ENCODE measurements at regions not wholly inside any gene's neighbourhood (a gene's known extent, or its start where the extent isn't known, plus 50 kb on each side); places are given as distances from the start of the nearest gene placed in this dataset.

- in situ Hi-C loops (cut with HindIII; ENCODE audit: low pct_ligation_motif_present, low pct_unique_long_range_greater_than_20kb, low sequenced_read_pairs), result loop anchor here (25.0 kb wide), 1 partner anchor 844 kb away; no protein-coding TSS in a partner anchor
- no peak for DNase-seq
Observed at GRCh38 chr12:102781117-102781516, 135.9 kb downstream of the PAH start.

- no peak for DNase-seq
- in situ Hi-C loops (cut with HindIII; ENCODE audit: low pct_ligation_motif_present, low pct_unique_long_range_greater_than_20kb, low sequenced_read_pairs), result loop anchor here (25.0 kb wide), 1 partner anchor 839 kb away; no protein-coding TSS in a partner anchor
Observed at GRCh38 chr12:102776041-102776440, 141.0 kb downstream of the PAH start.

- in situ Hi-C loops (cut with HindIII; ENCODE audit: low pct_ligation_motif_present, low pct_unique_long_range_greater_than_20kb, low sequenced_read_pairs), result no loop called here
Observed at GRCh38 chr12:102769323-102769916, 147.6 kb downstream of the PAH start.

GRCh38 chr12:102766961-102767360 lies 150.1 kb downstream of the PAH start:
- no peak for DNase-seq
- in situ Hi-C loops (cut with HindIII; ENCODE audit: low pct_ligation_motif_present, low pct_unique_long_range_greater_than_20kb, low sequenced_read_pairs), result no loop called here

More at GRCh38 chr12:102769323-102769916, 147.6 kb downstream of the PAH start:
- DNase-seq, result peak; percentile 74

- no peak for DNase-seq
- in situ Hi-C loops (cut with HindIII; ENCODE audit: low pct_ligation_motif_present, low pct_unique_long_range_greater_than_20kb, low sequenced_read_pairs), result no loop called here
Observed at GRCh38 chr12:102765736-102766135, 151.3 kb downstream of the PAH start.

- in situ Hi-C loops (cut with HindIII; ENCODE audit: low pct_ligation_motif_present, low pct_unique_long_range_greater_than_20kb, low sequenced_read_pairs), result no loop called here
- DNase-seq, result no peak
Observed at GRCh38 chr12:102763471-102763870, 153.6 kb downstream of the PAH start.

GRCh38 chr12:102763061-102763460 lies 154.0 kb downstream of the PAH start:
- no peak for DNase-seq
- in situ Hi-C loops (cut with HindIII; ENCODE audit: low pct_ligation_motif_present, low pct_unique_long_range_greater_than_20kb, low sequenced_read_pairs), result no loop called here

GRCh38 chr12:102760322-102760721 lies 156.7 kb downstream of the PAH start:
- in situ Hi-C loops (cut with HindIII; ENCODE audit: low pct_ligation_motif_present, low pct_unique_long_range_greater_than_20kb, low sequenced_read_pairs), result no loop called here
- DNase-seq, result no peak

GRCh38 chr12:102759466-102759865 lies 157.6 kb downstream of the PAH start:
- in situ Hi-C loops (cut with HindIII; ENCODE audit: low pct_ligation_motif_present, low pct_unique_long_range_greater_than_20kb, low sequenced_read_pairs), result no loop called here
- no peak for DNase-seq

GRCh38 chr12:102757882-102758226 lies 159.2 kb downstream of the PAH start:
- DNase-seq, result no peak
- in situ Hi-C loops (cut with HindIII; ENCODE audit: low pct_ligation_motif_present, low pct_unique_long_range_greater_than_20kb, low sequenced_read_pairs), result no loop called here

GRCh38 chr12:102757154-102757881 lies 159.7 kb downstream of the PAH start:
- no peak for DNase-seq
- in situ Hi-C loops (cut with HindIII; ENCODE audit: low pct_ligation_motif_present, low pct_unique_long_range_greater_than_20kb, low sequenced_read_pairs), result no loop called here

- DNase-seq, result no peak
- in situ Hi-C loops (cut with HindIII; ENCODE audit: low pct_ligation_motif_present, low pct_unique_long_range_greater_than_20kb, low sequenced_read_pairs), result no loop called here
Observed at GRCh38 chr12:102756530-102756929, 160.5 kb downstream of the PAH start.

GRCh38 chr12:102755266-102755665 lies 161.8 kb downstream of the PAH start:
- in situ Hi-C loops (cut with HindIII; ENCODE audit: low pct_ligation_motif_present, low pct_unique_long_range_greater_than_20kb, low sequenced_read_pairs), result no loop called here

GRCh38 chr12:102753802-102754201 lies 163.2 kb downstream of the PAH start:
- in situ Hi-C loops (cut with HindIII; ENCODE audit: low pct_ligation_motif_present, low pct_unique_long_range_greater_than_20kb, low sequenced_read_pairs), result no loop called here
- DNase-seq, result no peak

More at GRCh38 chr12:102755266-102755665, 161.8 kb downstream of the PAH start:
- DNase-seq, result no peak

- in situ Hi-C loops (cut with HindIII; ENCODE audit: low pct_ligation_motif_present, low pct_unique_long_range_greater_than_20kb, low sequenced_read_pairs), result no loop called here
- no peak for DNase-seq
Observed at GRCh38 chr12:102748704-102749103, 168.3 kb downstream of the PAH start.

GRCh38 chr12:102746963-102747362 lies 170.1 kb downstream of the PAH start:
- no peak for DNase-seq
- in situ Hi-C loops (cut with HindIII; ENCODE audit: low pct_ligation_motif_present, low pct_unique_long_range_greater_than_20kb, low sequenced_read_pairs), result no loop called here

- in situ Hi-C loops (cut with HindIII; ENCODE audit: low pct_ligation_motif_present, low pct_unique_long_range_greater_than_20kb, low sequenced_read_pairs), result no loop called here
- DNase-seq, result no peak
Observed at GRCh38 chr12:102745971-102746600, 171.0 kb downstream of the PAH start.

- no peak for DNase-seq
- in situ Hi-C loops (cut with HindIII; ENCODE audit: low pct_ligation_motif_present, low pct_unique_long_range_greater_than_20kb, low sequenced_read_pairs), result no loop called here
Observed at GRCh38 chr12:102741196-102741595, 175.8 kb downstream of the PAH start.

GRCh38 chr12:102740141-102740955 lies 176.7 kb downstream of the PAH start:
- DNase-seq, result peak; percentile 77
- in situ Hi-C loops (cut with HindIII; ENCODE audit: low pct_ligation_motif_present, low pct_unique_long_range_greater_than_20kb, low sequenced_read_pairs), result no loop called here
